NCI-H1092 treated with DMSO at 0.1 percent for 48 hours (cell line): ENCODE measurements at regions not wholly inside any gene's neighbourhood (a gene's known extent, or its start where the extent isn't known, plus 50 kb on each side); places are given as distances from the start of the nearest gene placed in this dataset.

Source experiments
- DNase-seq: peaks from one replicate; lab custom pipeline; 2025; lab: John Stamatoyannopoulos, UW

- DNase-seq = no peak
These were observed 495.6 kb upstream of the B3GAT1 start for GRCh38 chr11:134907636-134908035.

- DNase-seq = peak; percentile 69
These were observed 494.4 kb upstream of the B3GAT1 start for GRCh38 chr11:134906356-134906955.

- DNase-seq = peak; percentile 88
These were observed 493.9 kb upstream of the B3GAT1 start for GRCh38 chr11:134905928-134906327.

GRCh38 chr11:134905517-134905916 is 493.5 kb upstream of the B3GAT1 start:
- peak; percentile 88 for DNase-seq

- DNase-seq = no peak
These were observed 492.2 kb upstream of the B3GAT1 start for GRCh38 chr11:134904103-134904790.

GRCh38 chr11:134901955-134902918 is 490.2 kb upstream of the B3GAT1 start:
- DNase-seq = no peak

GRCh38 chr11:134901542-134901941 is 489.5 kb upstream of the B3GAT1 start:
- no peak for DNase-seq

- no peak for DNase-seq
These were observed 482.0 kb upstream of the B3GAT1 start for GRCh38 chr11:134893810-134894685.

- no peak for DNase-seq
These were observed 478.4 kb upstream of the B3GAT1 start for GRCh38 chr11:134890446-134890845.

GRCh38 chr11:134889832-134890231 is 477.8 kb upstream of the B3GAT1 start:
- no peak for DNase-seq

GRCh38 chr11:134888821-134889220 is 476.8 kb upstream of the B3GAT1 start:
- DNase-seq = no peak

- DNase-seq = no peak
These were observed 475.9 kb upstream of the B3GAT1 start for GRCh38 chr11:134887896-134888295.

- no peak for DNase-seq
These were observed 471.4 kb upstream of the B3GAT1 start for GRCh38 chr11:134883484-134883883.

- no peak for DNase-seq
These were observed 470.7 kb upstream of the B3GAT1 start for GRCh38 chr11:134882671-134883297.

GRCh38 chr11:134882141-134882540 is 470.1 kb upstream of the B3GAT1 start:
- no peak for DNase-seq

- DNase-seq = no peak
These were observed 468.7 kb upstream of the B3GAT1 start for GRCh38 chr11:134880788-134881187.

- no peak for DNase-seq
These were observed 467.9 kb upstream of the B3GAT1 start for GRCh38 chr11:134879931-134880330.

- DNase-seq = no peak
These were observed 467.3 kb upstream of the B3GAT1 start for GRCh38 chr11:134879341-134879740.

- DNase-seq = no peak
These were observed 466.7 kb upstream of the B3GAT1 start for GRCh38 chr11:134878785-134879184.

- no peak for DNase-seq
These were observed 464.2 kb upstream of the B3GAT1 start for GRCh38 chr11:134876226-134876625.

GRCh38 chr11:134866981-134867675 is 455.1 kb upstream of the B3GAT1 start:
- no peak for DNase-seq
